D721Med (cell line): ENCODE measurements at regions not wholly inside any gene's neighbourhood (a gene's known extent, or its start where the extent isn't known, plus 50 kb on each side); places are given as distances from the start of the nearest gene placed in this dataset.

Experiments used
- DNase-seq: peaks from one replicate; pipeline ENCODE4 v3.0.0; 2011; ENCODE audit warnings: low spot score; ENCODE audit not compliant: insufficient read length
- FAIRE-seq: peaks from 2 replicates; lab custom pipeline; 2011; peaks lifted over from hg19 to GRCh38; lab: Jason Lieb, UNC
- TF ChIP-seq, protein P1 (sequence below): IDR thresholded peaks from 2 replicates; pipeline ENCODE4 v1.5.1; 2012; ENCODE audit warnings: mild to moderate bottlenecking, control low read depth; ENCODE audit not compliant: insufficient read depth; ENCODE audit errors: missing control alignments

DNA sequence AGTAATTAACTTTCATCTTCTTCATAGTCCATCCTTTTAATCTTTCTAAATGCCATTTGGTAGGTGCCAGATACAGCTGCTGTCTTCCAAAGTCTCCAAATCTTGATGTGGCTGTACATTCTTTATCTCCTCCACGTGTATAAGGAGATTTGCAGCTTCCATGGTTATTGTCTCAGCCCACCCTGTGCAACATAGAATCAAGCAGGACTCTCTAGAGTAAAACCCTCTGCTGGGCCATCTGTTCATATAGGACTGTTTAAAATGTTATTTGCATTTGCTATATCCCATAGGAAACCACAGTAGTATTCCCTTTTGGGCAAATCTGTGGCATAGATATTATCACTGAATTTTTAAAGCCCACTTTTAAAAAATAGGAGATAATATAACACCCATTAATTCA lies 527.2 kb upstream of the EPHA5 start:
- TF ChIP-seq, protein P1, sequence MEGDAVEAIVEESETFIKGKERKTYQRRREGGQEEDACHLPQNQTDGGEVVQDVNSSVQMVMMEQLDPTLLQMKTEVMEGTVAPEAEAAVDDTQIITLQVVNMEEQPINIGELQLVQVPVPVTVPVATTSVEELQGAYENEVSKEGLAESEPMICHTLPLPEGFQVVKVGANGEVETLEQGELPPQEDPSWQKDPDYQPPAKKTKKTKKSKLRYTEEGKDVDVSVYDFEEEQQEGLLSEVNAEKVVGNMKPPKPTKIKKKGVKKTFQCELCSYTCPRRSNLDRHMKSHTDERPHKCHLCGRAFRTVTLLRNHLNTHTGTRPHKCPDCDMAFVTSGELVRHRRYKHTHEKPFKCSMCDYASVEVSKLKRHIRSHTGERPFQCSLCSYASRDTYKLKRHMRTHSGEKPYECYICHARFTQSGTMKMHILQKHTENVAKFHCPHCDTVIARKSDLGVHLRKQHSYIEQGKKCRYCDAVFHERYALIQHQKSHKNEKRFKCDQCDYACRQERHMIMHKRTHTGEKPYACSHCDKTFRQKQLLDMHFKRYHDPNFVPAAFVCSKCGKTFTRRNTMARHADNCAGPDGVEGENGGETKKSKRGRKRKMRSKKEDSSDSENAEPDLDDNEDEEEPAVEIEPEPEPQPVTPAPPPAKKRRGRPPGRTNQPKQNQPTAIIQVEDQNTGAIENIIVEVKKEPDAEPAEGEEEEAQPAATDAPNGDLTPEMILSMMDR, result no peak
- peak; percentile 94 for FAIRE-seq

DNA sequence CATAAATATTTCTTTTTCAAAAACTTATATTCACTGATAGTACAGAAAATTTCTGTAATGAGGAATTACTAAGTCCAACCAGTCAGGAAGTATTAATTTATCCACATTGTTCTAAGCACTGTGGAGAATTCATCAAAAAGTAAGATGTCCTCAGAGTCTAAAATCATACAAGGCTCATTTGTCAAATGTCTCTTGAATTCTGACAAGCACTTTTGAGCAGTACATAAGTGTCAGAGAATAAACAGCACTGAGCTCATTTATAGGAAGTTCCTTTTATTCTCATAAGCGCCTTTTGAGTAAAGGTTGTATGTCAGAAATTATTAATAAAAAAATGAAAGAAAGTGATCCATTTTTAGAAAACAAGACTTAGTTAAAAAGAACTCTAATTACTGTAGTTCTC lies 523.2 kb upstream of the EPHA5 start:
- TF ChIP-seq, protein P1, result no peak
- DNase-seq (no peak), FAIRE-seq (no peak)

More for the DNA sequence above, 527.2 kb upstream of the EPHA5 start:
- DNase-seq, result no peak

DNA sequence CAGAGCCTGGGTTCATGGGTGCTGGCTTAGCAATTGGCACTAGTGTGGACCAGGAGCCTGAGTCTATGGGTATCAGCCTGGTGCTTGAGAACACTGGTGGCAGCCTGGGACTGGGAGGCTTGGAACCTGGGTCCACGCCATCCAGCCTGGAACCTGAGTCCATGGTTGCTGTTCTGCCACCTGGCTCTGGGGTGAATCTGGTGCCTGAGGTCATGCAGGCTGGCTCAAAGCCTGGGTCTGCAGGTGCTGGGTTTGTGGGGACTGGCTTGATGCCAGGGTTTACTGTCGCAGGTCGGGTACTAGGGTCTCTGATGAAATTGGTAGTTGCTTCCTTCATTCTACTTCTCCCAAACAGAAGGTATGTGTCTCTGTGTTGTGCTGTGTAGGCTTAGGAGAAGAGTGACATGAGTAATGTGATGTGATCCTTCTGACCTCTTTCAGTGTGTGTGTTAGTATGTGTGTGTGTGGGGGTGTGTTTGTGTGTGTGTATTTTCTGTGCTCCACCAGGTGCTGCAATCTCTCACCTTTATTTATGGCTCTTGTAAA lies 517.0 kb upstream of the EPHA5 start:
- DNase-seq (no peak), FAIRE-seq (no peak)
- TF ChIP-seq, protein P1, result no peak

DNA sequence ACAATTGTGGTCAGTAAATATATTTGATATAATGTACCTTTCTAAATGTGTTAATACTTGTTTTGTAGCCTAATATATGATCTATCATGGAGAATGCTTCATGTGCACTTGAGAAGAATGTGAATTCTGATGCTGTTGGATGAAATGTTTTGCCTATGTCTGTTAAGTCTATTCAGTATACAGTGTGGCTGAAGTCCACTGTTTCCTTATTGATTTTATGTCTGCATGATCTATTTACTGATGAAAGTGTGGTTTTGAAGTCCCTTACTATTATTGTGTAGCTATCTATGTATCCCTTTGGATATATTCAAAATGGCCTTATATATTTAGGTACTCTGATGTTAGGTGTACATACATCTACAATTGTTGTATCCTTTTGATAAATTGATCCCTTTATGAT lies 515.8 kb upstream of the EPHA5 start:
- FAIRE-seq, result peak; percentile 76
- TF ChIP-seq, protein P1, result no peak
- no peak for DNase-seq

DNA sequence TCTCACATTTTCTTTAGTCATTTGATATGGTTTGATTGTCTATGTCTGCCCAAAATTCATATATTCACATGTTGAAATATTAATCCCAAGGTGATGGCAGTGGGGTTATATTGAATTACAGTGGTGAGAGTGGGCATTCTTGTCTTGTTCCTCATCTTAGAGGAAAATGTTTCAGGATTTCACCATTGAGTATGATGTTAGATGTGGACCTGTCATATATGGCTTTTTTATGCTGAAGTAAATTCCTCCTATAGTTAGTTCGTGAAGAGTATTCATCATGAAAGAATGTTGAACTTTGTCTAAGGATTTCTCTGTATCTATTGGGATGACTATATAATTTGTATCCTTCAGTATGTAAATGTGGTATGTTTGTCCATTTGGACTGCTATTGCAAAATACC lies 512.3 kb upstream of the EPHA5 start:
- DNase-seq (no peak), FAIRE-seq (peak; percentile 85)
- TF ChIP-seq, protein P1, result no peak

DNA sequence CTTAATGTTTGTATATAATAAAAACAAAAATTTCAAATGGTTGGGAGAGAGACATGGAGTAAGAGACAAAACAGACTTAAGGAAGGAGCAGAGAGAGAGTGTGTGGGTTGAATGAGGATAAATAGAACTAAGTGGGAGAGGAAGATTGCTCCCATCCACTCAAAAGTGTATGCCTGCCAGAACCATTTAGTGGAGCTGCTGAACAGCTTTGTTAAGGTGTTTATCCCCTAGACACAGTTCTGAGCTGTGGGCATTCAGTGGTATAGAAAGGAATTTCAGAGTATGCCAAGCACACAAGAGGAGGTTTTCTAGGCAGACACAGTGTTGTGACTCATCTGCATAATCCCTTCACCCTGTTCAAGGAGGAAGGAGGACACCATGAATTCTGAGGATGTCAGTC lies 508.6 kb upstream of the EPHA5 start:
- DNase-seq (no peak), FAIRE-seq (peak; percentile 63)
- TF ChIP-seq, protein P1, result peak; percentile 14

DNA sequence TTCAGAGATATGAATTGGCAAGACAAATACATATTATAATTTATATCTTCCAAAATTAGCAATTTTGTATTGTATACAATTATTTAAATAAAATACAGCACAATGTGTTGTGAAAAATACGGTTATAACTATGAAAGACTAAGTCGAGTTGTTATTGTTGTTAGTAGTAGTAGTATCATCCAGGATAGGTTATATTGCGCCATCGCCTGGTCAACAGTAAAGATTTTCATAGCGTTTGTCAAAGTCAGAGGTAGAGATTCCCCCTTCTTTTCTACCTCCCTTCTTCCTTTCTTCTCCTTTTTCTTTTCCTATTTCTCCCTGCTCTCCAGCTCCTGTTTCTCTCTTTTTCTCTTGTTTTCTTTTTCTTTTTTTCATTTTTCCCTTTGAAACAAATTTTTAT lies 499.1 kb upstream of the EPHA5 start:
- FAIRE-seq (no peak), DNase-seq (no peak)

More for the DNA sequence above, 499.1 kb upstream of the EPHA5 start:
- TF ChIP-seq, protein P1, result peak; percentile 6
